ENCODE measurements at regions not wholly inside any gene's neighbourhood (a gene's known extent, or its start where the extent isn't known, plus 50 kb on each side); places are given as distances from the start of the nearest gene placed in this dataset.
"Not testable (repeated sequence)": the region's sequence is repeated elsewhere in the genome, so short reads cannot be mapped to it uniquely, and the experiment has no call there.

- FAIRE-seq = not testable (repeated sequence)
These were observed 763.4 kb downstream of the DHX35 start for GRCh38 chr20:39725513-39725912.

DNA sequence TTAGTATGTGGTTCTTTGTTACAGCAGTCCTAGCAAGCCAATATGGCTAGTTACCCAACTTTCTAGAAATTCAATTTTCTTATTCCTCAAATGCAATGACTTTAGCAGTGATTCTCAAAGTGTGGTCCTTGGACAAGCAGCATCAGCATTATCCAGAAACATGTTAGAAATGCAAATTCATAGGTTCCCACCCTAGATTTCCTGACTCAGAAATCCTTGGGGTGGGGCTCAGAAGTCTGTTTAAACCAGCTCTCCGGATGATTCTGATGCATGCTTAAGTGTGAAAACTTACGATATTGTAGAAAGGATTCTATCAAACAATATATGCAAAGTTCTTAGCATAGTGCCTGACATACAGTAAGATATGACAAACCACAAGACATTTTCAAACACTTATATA, 757.1 kb downstream of the DHX35 start:
- no peak for FAIRE-seq

GRCh38 chr20:39717936-39718335, 755.8 kb downstream of the DHX35 start:
- FAIRE-seq = no peak

DNA sequence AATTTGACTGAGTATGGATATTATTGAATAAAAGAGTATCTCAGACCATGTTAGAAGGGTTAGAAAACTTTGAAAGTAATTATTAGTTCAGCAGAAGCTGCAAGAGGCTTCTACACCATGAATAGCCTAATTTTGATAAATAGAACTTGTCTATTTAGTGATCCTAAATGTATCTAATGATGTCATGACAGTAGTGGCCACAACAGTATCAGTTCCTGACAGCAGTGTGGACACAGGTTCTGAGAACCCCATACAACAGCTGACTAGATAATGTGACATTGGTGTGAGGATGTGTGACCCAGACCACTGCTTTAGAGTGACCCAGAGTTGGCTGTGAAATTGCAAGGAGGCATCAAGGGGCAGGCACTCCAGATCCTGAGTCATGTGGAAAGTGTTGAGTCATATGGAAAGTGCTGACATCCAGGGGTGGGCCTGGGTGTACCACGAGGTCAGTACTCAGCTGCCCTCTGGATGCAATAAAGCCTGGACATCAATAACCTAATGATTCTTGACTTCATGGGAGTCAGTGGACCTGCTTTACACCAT, 754.7 kb downstream of the DHX35 start:
- FAIRE-seq = no peak

DNA sequence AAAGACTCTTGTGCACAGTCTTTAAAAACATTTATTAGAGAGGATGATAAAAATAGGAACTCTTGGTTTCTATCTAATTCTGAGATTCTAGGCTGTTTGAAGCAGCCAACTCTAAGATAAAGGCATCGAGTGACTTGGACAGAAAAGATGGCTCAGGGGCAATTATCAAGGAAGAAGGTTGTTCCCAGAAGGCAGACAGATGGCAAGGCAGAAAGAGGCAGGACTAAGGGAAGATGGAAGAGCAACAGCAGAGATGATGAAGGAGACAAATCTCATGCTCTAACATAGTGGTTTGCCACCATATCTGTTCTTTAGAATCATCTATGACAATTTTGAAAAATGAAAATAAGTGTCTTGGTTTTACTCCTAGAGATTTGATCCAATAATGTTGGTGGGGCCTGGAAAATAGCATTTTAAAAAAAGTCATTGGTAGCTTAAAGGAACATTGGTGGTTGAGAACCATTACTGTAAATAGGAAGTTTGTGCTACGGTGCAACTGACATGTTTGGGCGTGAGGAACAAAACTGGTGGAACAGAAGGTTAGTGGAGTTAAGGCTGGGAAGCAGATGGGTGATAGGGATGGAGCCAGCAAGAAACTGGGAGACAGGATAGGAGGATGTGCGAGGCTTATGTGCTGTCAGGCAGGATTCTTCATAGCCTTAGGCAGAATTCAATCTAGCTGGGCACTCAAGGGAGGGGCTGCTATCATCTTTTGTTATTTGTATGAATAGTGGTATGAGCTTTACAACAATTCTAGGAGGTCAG, 751.1 kb downstream of the DHX35 start:
- FAIRE-seq = no peak

DNA sequence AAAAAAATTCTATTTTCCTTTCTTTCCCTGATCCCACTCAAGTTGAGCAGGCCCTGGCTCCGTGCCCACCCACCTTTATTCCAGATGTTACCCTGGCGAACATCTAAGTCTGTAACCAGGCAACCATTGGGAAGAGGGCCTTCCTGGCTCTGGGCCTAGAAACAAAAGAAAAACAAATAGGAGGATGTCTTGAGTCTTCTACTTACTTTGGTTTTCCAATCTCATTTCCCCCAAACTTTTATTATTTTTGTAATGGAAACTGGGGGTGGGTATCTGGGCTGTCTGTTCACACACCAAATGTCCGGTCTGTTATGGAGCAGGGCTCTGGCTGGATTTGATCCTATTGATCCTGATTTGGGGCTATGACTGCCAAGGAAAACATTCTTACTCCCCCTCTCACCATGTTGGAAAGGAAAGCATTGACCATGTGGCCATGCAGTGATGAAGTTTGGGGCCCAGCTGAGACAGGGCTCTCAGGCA, 744.1 kb downstream of the DHX35 start:
- no peak for FAIRE-seq

GRCh38 chr20:39705032-39705431, 742.9 kb downstream of the DHX35 start:
- FAIRE-seq = no peak

DNA sequence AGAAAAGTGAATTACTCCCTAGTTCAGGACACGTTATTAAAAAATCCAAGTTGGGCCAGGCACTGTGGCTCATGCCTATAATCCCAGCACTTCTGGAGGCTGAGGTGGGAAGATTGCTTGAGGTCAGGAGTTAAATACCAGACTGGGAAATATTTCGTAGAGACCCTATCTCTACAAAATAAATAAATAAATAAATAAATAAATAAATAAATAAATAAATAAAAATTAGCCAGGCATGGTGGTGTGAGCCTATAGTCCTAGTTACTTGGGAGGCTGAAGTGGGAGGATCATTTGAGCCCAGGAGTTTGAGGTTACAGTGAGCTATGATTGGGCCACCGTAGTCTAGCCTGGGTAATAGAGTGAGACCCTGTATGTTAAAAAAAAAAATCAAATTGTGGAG, 741.2 kb downstream of the DHX35 start:
- not testable (repeated sequence) for FAIRE-seq

DNA sequence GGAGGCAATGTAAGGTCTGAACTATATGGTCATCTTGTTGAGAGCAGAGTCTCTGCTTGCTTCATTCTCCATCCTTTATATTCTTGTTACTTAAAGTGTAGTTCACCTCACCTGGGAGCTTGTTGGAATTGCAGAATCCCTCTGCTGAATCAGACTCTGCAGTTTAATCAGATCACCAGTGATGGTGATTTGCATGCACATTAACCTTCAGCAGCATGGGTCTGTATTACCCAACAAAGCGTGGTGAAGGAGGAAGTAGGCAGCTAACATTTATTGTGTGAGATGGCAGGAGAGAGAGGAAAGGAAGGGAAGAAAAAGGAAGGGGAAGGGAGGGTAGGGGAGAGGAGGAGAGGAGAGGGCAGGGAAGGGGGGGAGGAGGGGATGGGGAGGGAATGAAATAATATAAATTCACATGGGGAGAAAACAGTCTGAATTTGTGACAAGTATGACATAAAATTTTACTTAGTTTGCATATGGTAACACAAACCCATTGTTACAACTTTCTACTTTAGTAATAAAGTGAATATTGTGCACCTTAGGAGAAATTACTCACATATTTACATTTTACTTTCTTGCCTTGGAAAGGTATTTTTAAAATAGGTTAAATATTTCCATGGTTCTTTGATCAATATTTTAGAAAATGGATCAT, 740.7 kb downstream of the DHX35 start:
- FAIRE-seq = peak; percentile 73

DNA sequence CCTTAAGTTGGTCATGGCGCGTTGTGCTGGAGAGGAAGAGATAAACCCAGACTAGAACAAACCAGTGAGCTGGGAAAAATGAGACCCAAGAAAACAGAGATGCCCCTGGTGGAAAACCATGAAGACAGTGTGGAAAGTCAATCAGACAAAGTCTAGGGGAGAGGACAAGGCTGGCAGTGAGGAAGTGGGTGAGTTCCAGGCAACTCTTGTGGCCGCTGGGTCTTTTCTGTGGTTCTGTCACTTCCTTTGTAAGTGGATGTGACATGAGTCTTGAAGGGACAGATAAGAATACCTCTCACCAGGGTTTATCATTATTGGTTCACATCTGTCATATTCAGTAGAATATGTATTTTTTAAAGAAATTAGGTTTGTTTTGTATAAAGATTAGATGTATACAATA, 738.4 kb downstream of the DHX35 start:
- no peak for FAIRE-seq

DNA sequence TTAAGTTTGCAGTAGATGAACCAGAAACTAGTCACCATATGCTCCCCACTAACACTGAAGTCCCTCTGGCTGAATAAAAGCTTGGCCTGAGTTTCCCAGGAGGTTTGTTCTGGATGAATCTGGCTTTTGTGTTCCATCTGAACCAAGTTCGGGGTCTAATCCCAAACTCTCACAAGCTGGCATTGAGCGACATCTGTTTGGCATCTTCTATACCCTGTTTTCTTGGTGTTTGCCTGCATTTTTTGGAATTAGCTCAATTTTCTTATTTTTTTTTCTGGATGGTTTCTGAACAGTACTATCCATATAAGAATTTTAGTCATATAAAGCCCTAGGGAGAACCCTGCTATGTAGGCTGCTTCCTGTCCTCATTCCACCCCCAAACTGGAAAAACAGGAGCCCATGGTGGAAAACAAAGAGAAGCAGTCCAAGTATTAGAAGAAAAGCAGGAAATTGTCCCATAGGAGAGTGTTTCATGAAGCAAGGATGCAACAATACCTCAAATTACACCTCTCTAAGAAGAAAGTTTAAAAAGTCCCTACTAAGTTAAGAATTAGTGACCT, 737.1 kb downstream of the DHX35 start:
- no peak for FAIRE-seq

GRCh38 chr20:39698752-39699151, 736.6 kb downstream of the DHX35 start:
- peak; percentile 79 for FAIRE-seq

- no peak for FAIRE-seq
These were observed 729.2 kb downstream of the DHX35 start for GRCh38 chr20:39691151-39691862.

DNA sequence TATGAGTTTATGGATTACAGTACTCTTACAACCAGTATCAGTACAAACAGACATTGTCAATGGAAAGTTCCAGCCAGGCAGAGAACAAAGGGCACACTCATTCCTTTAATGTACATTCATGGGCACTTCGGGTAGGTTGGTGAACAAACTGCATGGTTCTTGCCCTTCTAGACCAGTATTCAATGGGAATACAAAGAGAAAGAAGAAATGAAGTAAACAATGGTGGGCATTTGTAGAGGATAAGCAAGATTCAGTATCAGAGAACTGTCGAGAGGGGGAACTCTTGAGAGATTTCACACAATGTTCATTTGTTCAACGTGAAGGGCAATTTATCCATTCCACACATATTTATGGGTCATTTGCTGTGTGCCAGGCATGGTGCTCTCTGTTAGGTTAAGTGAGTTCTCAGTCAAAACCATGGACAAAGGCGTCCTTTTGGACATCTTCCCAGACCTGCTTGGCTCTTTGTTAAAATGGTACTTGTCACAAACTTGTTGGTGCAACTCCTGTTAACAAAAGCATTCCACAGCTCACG, 714.8 kb downstream of the DHX35 start:
- FAIRE-seq = no peak

- no peak for FAIRE-seq
These were observed 714.1 kb downstream of the DHX35 start for GRCh38 chr20:39676241-39676640.

GRCh38 chr20:39674842-39675241, 712.7 kb downstream of the DHX35 start:
- no peak for FAIRE-seq

- no peak for FAIRE-seq
These were observed 708.8 kb downstream of the DHX35 start for GRCh38 chr20:39670988-39671387.

DNA sequence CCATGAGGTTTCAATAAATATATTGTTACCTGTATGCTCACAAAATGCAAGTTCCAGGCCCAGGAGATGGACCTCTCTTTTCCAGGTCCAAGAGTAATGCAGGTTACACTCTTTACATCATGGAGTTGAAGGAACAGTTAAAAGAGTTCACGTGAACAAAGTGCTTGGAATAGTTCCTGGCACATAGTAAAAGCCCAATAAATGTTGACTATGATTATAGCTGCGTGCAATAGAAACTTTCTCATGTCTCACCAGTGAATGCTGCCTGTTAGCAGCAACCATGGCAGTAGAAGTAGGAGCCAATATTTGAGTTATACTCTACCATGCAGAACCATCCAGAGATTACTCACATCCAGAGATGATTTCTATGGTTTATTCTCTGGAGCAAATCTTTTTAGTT, 707.5 kb downstream of the DHX35 start:
- FAIRE-seq = no peak

- FAIRE-seq = no peak
These were observed 705.9 kb downstream of the DHX35 start for GRCh38 chr20:39668038-39668437.

GRCh38 chr20:39661833-39662232, 699.7 kb downstream of the DHX35 start:
- FAIRE-seq = no peak

- FAIRE-seq = no peak
These were observed 698.8 kb downstream of the DHX35 start for GRCh38 chr20:39660965-39661364.

DNA sequence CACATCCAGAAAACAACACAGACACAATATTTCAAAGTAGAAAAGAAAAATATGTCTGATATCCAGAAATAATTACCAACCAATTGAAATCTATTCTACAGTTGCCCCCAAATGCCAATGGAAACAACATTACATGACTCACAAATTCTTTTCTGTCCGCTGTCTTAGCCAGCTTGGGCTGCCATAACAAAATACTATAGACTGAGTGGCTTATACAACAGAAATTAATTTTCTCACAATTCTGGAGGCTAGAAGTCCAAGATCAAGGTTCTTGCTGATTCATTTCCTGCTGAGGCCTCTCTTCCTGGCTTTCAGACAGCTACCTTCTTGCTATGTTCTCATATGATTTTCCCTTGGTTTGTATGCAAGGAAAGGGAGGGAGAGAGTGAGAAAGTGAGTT, 698.1 kb downstream of the DHX35 start:
- no peak for FAIRE-seq
